ENCODE measurements at regions not wholly inside any gene's neighbourhood (a gene's known extent, or its start where the extent isn't known, plus 50 kb on each side); places are given as distances from the start of the nearest gene placed in this dataset.
A peak's percentile ranks its signal among the peaks of the same experiment; 100 is the strongest.

- H3K9me3 ChIP-seq (ENCODE audit: control insufficient read depth, low read length) = peaks cover 17% of the 10 kb centered on the region
- no peak overlapping the region for H3K4me3 ChIP-seq (ENCODE audit: low read length)
- no peak for DNase-seq (ENCODE audit: low read depth)
- no peak overlapping the region for H3K9ac ChIP-seq (ENCODE audit: low read length)
- H3K4me1 ChIP-seq (ENCODE audit: control insufficient read depth, insufficient read depth, low read length) = no peaks in the 10 kb centered on the region
- H3K27me3 ChIP-seq (replicated peaks; ENCODE audit: control insufficient read depth, insufficient read depth, low read length) = no peaks in the 10 kb centered on the region
- no peaks in the 10 kb centered on the region for H3K36me3 ChIP-seq (ENCODE audit: control insufficient read depth, insufficient read depth, low read length, severe bottlenecking)
Measured at GRCh38 chrX:36927712-36928111, 80.5 kb upstream of the FAM47C start.

- H3K4me3 ChIP-seq (ENCODE audit: low read length) = no peak overlapping the region
- H3K4me1 ChIP-seq (ENCODE audit: control insufficient read depth, insufficient read depth, low read length) = no peaks in the 10 kb centered on the region
- no peak for DNase-seq (ENCODE audit: low read depth)
Measured at GRCh38 chrX:36930491-36930890, 77.7 kb upstream of the FAM47C start.

GRCh38 chrX:36947214-36947613 lies 61.0 kb upstream of the FAM47C start:
- Histone ChIP-seq H3K36me3 (ENCODE audit: control insufficient read depth, insufficient read depth, low read length, severe bottlenecking) (no peaks in the 10 kb centered on the region), H3K9me3 (ENCODE audit: control insufficient read depth, low read length) (peaks cover 8% of the 10 kb centered on the region), H3K4me3 (ENCODE audit: low read length) (no peak overlapping the region), H3K9ac (ENCODE audit: low read length) (no peak overlapping the region), H3K4me1 (ENCODE audit: control insufficient read depth, insufficient read depth, low read length) (peaks cover 5% of the 10 kb centered on the region), H3K27me3 (replicated peaks; ENCODE audit: control insufficient read depth, insufficient read depth, low read length) (peaks cover 5% of the 10 kb centered on the region)
- no peak for DNase-seq (ENCODE audit: low read depth)

More at GRCh38 chrX:36930491-36930890, 77.7 kb upstream of the FAM47C start:
- H3K9me3 ChIP-seq (ENCODE audit: control insufficient read depth, low read length) = peaks cover 17% of the 10 kb centered on the region
- no peak overlapping the region for H3K9ac ChIP-seq (ENCODE audit: low read length)
- H3K27me3 ChIP-seq (replicated peaks; ENCODE audit: control insufficient read depth, insufficient read depth, low read length) = no peaks in the 10 kb centered on the region
- no peaks in the 10 kb centered on the region for H3K36me3 ChIP-seq (ENCODE audit: control insufficient read depth, insufficient read depth, low read length, severe bottlenecking)

- no peak overlapping the region for H3K9ac ChIP-seq (ENCODE audit: low read length)
- H3K4me3 ChIP-seq (ENCODE audit: low read length) = no peak overlapping the region
- H3K27me3 ChIP-seq (replicated peaks; ENCODE audit: control insufficient read depth, insufficient read depth, low read length) = peaks cover 11% of the 10 kb centered on the region
- H3K9me3 ChIP-seq (ENCODE audit: control insufficient read depth, low read length) = peaks cover 8% of the 10 kb centered on the region
- peaks cover 5% of the 10 kb centered on the region for H3K4me1 ChIP-seq (ENCODE audit: control insufficient read depth, insufficient read depth, low read length)
- DNase-seq (ENCODE audit: low read depth) = no peak
- no peaks in the 10 kb centered on the region for H3K36me3 ChIP-seq (ENCODE audit: control insufficient read depth, insufficient read depth, low read length, severe bottlenecking)
Measured at GRCh38 chrX:36950495-36951253, 57.5 kb upstream of the FAM47C start.

GRCh38 chrX:36957425-36958328 lies 50.5 kb upstream of the FAM47C start:
- no peaks in the 10 kb centered on the region for H3K4me1 ChIP-seq (ENCODE audit: control insufficient read depth, insufficient read depth, low read length)
- no peaks in the 10 kb centered on the region for H3K36me3 ChIP-seq (ENCODE audit: control insufficient read depth, insufficient read depth, low read length, severe bottlenecking)
- peak overlapping the region; percentile 50 for H3K4me3 ChIP-seq (ENCODE audit: low read length)
- H3K9ac ChIP-seq (ENCODE audit: low read length) = no peak overlapping the region
- H3K9me3 ChIP-seq (ENCODE audit: control insufficient read depth, low read length) = no peaks in the 10 kb centered on the region
- H3K27me3 ChIP-seq (replicated peaks; ENCODE audit: control insufficient read depth, insufficient read depth, low read length) = peaks cover 16% of the 10 kb centered on the region
- DNase-seq (ENCODE audit: low read depth) = peak; percentile 54
